IPS-18a (cell line): ENCODE measurements at regions not wholly inside any gene's neighbourhood (a gene's known extent, or its start where the extent isn't known, plus 50 kb on each side); places are given as distances from the start of the nearest gene placed in this dataset.

Source experiments
- H3K27ac ChIP-seq: one replicate; pipeline ENCODE4 v1.5.1; 2013; ENCODE audit warnings: low read length
- H3K27me3 ChIP-seq: one replicate; pipeline ENCODE4 v1.6.1; 2013; ENCODE audit warnings: mild to moderate bottlenecking, low read length; ENCODE audit not compliant: control insufficient read depth, insufficient read depth
- H3K36me3 ChIP-seq: one replicate; pipeline ENCODE4 v1.6.1; 2013; ENCODE audit warnings: low read depth, low read length; ENCODE audit not compliant: control insufficient read depth
- H3K4me1 ChIP-seq: one replicate; pipeline ENCODE4 v1.6.1; 2013; ENCODE audit warnings: low read depth, low read length; ENCODE audit not compliant: control insufficient read depth
- H3K4me3 ChIP-seq: one replicate; pipeline ENCODE4 v1.5.1; 2013; ENCODE audit warnings: low read length
- H3K9ac ChIP-seq: one replicate; pipeline ENCODE4 v1.6.1; 2013; ENCODE audit warnings: mild to moderate bottlenecking, low read length, moderate library complexity
- H3K9me3 ChIP-seq: one replicate; pipeline ENCODE4 v1.6.1; 2013; ENCODE audit warnings: low read depth, low read length; ENCODE audit not compliant: control insufficient read depth

- H3K4me1 ChIP-seq, result peaks cover 34% of the 10 kb centered on the region
- no peaks in the 10 kb centered on the region for H3K27me3 ChIP-seq
- H3K27ac ChIP-seq, result no peak overlapping the region
- H3K36me3 ChIP-seq, result no peaks in the 10 kb centered on the region
- H3K9me3 ChIP-seq, result no peaks in the 10 kb centered on the region
- no peak overlapping the region for H3K4me3 ChIP-seq
- H3K9ac ChIP-seq, result no peak overlapping the region
Measured at GRCh38 chr13:99654076-99654475, 152.8 kb downstream of the TM9SF2 start.

GRCh38 chr13:99653526-99653925 lies 152.3 kb downstream of the TM9SF2 start:
- no peak overlapping the region for H3K9ac ChIP-seq
- H3K36me3 ChIP-seq, result no peaks in the 10 kb centered on the region
- H3K4me3 ChIP-seq, result no peak overlapping the region
- no peak overlapping the region for H3K27ac ChIP-seq
- no peaks in the 10 kb centered on the region for H3K9me3 ChIP-seq
- no peaks in the 10 kb centered on the region for H3K27me3 ChIP-seq
- H3K4me1 ChIP-seq, result peaks cover 28% of the 10 kb centered on the region

- Histone ChIP-seq H3K4me3 (no peak overlapping the region), H3K9ac (no peak overlapping the region), H3K27me3 (no peaks in the 10 kb centered on the region), H3K9me3 (no peaks in the 10 kb centered on the region), H3K27ac (no peak overlapping the region), H3K36me3 (no peaks in the 10 kb centered on the region), H3K4me1 (peaks cover 22% of the 10 kb centered on the region)
Measured at GRCh38 chr13:99652901-99653300, 151.6 kb downstream of the TM9SF2 start.

- Histone ChIP-seq H3K9ac (no peak overlapping the region), H3K36me3 (no peaks in the 10 kb centered on the region), H3K27ac (no peak overlapping the region), H3K4me1 (peaks cover 14% of the 10 kb centered on the region), H3K27me3 (no peaks in the 10 kb centered on the region), H3K4me3 (no peak overlapping the region), H3K9me3 (no peaks in the 10 kb centered on the region)
Measured at GRCh38 chr13:99652141-99652540, 150.9 kb downstream of the TM9SF2 start.

- Histone ChIP-seq H3K4me1 (peaks cover 5% of the 10 kb centered on the region), H3K27me3 (no peaks in the 10 kb centered on the region), H3K9me3 (no peaks in the 10 kb centered on the region), H3K36me3 (no peaks in the 10 kb centered on the region), H3K9ac (no peak overlapping the region), H3K4me3 (no peak overlapping the region), H3K27ac (no peak overlapping the region)
Measured at GRCh38 chr13:99651016-99651415, 149.7 kb downstream of the TM9SF2 start.

- no peak overlapping the region for H3K9ac ChIP-seq
- no peak overlapping the region for H3K27ac ChIP-seq
- no peaks in the 10 kb centered on the region for H3K36me3 ChIP-seq
- H3K9me3 ChIP-seq, result no peaks in the 10 kb centered on the region
- H3K4me1 ChIP-seq, result no peaks in the 10 kb centered on the region
- H3K27me3 ChIP-seq, result no peaks in the 10 kb centered on the region
- H3K4me3 ChIP-seq, result no peak overlapping the region
Measured at GRCh38 chr13:99650410-99650809, 149.1 kb downstream of the TM9SF2 start.

GRCh38 chr13:99648927-99649326 lies 147.7 kb downstream of the TM9SF2 start:
- Histone ChIP-seq H3K4me1 (no peaks in the 10 kb centered on the region), H3K9ac (no peak overlapping the region), H3K27me3 (no peaks in the 10 kb centered on the region), H3K4me3 (no peak overlapping the region), H3K36me3 (no peaks in the 10 kb centered on the region), H3K9me3 (no peaks in the 10 kb centered on the region), H3K27ac (no peak overlapping the region)

- Histone ChIP-seq H3K9ac (no peak overlapping the region), H3K9me3 (no peaks in the 10 kb centered on the region), H3K27me3 (no peaks in the 10 kb centered on the region), H3K4me1 (no peaks in the 10 kb centered on the region), H3K27ac (no peak overlapping the region), H3K36me3 (no peaks in the 10 kb centered on the region), H3K4me3 (no peak overlapping the region)
Measured at GRCh38 chr13:99648066-99648665, 146.9 kb downstream of the TM9SF2 start.

- H3K27ac ChIP-seq, result no peak overlapping the region
- H3K36me3 ChIP-seq, result no peaks in the 10 kb centered on the region
- no peak overlapping the region for H3K4me3 ChIP-seq
- H3K27me3 ChIP-seq, result no peaks in the 10 kb centered on the region
- no peak overlapping the region for H3K9ac ChIP-seq
- no peaks in the 10 kb centered on the region for H3K9me3 ChIP-seq
- H3K4me1 ChIP-seq, result no peaks in the 10 kb centered on the region
Measured at GRCh38 chr13:99647596-99647985, 146.3 kb downstream of the TM9SF2 start.

- Histone ChIP-seq H3K27ac (no peak overlapping the region), H3K27me3 (no peaks in the 10 kb centered on the region), H3K9ac (no peak overlapping the region), H3K4me3 (no peak overlapping the region), H3K9me3 (no peaks in the 10 kb centered on the region), H3K4me1 (no peaks in the 10 kb centered on the region), H3K36me3 (no peaks in the 10 kb centered on the region)
Measured at GRCh38 chr13:99646866-99647595, 145.8 kb downstream of the TM9SF2 start.

GRCh38 chr13:99642841-99643240 lies 141.6 kb downstream of the TM9SF2 start:
- no peaks in the 10 kb centered on the region for H3K27me3 ChIP-seq
- no peaks in the 10 kb centered on the region for H3K9me3 ChIP-seq
- H3K4me1 ChIP-seq, result no peaks in the 10 kb centered on the region
- no peaks in the 10 kb centered on the region for H3K36me3 ChIP-seq
- no peak overlapping the region for H3K9ac ChIP-seq
- H3K27ac ChIP-seq, result no peak overlapping the region
- no peak overlapping the region for H3K4me3 ChIP-seq

GRCh38 chr13:99642006-99642405 lies 140.7 kb downstream of the TM9SF2 start:
- Histone ChIP-seq H3K9me3 (no peaks in the 10 kb centered on the region), H3K27me3 (no peaks in the 10 kb centered on the region), H3K27ac (no peak overlapping the region), H3K36me3 (no peaks in the 10 kb centered on the region), H3K4me1 (no peaks in the 10 kb centered on the region), H3K4me3 (no peak overlapping the region), H3K9ac (no peak overlapping the region)
